NCI-H1417 (cell line): ENCODE measurements at regions not wholly inside any gene's neighbourhood (a gene's known extent, or its start where the extent isn't known, plus 50 kb on each side); places are given as distances from the start of the nearest gene placed in this dataset.
A peak's percentile ranks its signal among the peaks of the same experiment; 100 is the strongest.

Source experiments
- DNase-seq, 3 experiments: peaks; one replicate each; lab custom pipeline; 2025; lab: John Stamatoyannopoulos, UW

DNA sequence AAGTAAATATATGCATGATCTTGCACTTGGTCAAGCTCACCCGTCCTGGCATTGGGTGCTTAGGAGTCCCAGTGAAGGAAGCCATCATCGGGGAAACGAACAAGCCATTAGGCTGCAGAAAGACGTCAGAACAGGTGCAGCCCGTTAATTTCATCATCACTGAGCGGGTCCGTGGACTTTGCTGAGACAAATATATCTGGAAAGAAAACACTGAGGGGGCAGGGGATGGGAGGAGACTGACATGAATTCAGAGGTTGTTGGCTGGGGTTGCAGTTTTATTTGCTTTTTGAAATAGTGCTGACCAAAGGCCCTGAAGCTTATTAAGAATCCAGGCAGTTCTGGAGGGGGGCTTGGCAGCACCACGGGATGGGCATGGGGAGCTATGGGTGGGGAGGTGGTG lies 207.2 kb downstream of the ENGASE start:
- DNase-seq, result peak in 1 of 3 experiments; percentile 22

DNA sequence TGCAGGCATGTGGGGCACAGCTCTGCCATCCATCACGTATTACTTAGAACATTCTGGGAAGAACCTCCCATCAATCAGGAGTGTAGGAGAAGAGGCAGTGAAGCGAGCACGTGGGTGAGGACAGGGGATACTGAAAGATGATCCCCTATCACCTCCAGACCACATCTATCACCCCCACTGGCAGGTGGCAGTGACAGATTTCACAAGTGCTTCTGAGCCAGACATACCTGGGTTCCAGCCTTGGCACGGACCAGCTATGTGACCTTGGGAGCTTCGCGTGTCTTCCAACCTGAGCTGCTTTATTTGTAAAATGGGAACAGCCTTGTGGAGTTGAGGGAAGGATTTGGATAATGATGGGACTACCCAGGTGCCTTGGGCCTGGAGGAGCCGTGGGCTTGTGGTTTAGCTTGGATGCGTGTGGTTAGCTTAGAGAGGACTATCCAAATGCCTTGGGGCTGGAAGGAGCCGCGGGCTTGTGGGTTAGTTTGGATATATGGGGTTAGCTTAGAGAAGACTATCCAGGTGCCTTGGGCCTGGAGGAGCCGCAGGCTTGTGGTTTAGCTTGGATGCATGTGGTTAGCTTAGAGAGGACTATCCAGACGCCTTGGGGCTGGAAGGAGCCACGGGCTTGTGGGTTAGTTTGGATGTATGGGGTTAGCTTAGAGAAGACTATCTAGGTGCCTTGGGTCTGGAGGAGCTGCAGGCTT lies 206.4 kb downstream of the ENGASE start:
- DNase-seq, result peak in 1 of 3 experiments; percentile 82

DNA sequence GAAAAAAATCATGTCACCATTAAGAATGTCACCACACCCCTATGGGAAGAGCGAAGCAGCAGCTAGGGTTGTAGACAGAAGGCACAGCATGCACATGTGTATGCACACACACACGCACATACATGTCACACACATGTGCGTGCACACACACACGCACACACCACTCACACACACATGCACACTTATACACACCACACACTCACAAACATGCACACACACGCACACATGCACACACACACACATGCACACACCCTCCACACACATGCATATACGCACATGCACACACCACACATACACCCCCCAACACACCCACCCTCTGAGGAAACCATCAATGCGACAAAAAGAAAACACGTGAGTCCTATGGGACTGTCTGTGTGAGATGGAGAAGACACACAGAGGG lies 205.4 kb downstream of the ENGASE start:
- DNase-seq, result no peak

DNA sequence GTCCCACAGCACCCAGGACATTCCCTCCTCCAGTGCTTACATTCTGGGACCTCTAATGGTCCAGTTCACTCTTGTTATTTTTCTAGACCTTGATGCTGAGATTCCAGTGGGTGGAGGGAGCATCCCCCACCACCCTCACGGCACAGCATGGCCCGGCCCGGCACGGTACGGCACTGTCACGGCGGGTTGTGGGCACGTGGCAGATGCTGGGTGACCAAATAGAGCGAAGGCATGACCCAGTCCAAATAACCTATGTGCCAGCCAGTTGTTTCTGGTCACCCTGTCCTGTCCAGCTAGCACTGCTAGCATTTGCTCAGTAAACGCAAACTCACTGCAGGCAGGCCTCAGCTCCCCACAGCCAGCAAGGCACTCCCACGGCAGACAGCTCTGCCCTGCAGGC lies 204.7 kb downstream of the ENGASE start:
- DNase-seq, result no peak

DNA sequence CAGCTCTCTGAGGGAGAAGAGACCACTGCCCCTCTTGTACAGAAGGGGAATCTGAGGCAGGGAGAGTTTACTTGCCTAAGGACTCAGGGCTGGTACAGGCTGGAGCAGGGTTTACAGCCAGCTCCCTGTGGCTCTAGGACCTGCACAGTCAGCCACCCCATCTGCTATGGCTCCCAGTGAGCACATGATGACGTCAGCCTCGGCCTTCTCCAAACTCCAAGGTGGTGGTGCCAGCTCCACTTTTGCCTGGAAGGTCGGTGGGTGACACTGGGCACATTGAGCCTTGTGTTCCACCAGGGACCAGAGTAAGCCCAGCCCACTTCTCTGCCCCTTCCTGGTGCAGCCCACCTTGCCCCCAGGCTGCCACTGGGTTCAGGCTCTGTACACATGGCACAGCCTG lies 202.2 kb downstream of the ENGASE start:
- no peak for DNase-seq

DNA sequence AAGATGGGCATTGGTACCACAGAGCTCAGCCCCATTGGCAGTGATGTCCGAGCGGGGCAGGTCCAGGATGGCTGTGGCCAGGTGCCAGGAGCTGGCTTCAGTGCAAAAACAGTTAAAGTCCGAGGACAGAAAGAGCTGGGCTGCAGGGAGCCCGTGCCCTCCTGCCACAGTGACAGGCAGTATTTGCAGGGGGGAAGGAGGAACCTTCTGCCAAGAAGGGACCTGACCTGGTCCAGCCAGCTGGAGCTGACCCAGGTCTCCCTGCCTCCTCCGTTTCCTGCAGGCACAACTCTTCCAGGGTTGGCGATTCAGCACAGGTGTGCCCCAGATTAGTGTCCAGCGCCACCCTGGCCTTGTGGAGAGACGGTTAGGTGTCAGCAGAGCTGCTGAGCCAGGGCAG lies 199.0 kb downstream of the ENGASE start:
- no peak for DNase-seq

DNA sequence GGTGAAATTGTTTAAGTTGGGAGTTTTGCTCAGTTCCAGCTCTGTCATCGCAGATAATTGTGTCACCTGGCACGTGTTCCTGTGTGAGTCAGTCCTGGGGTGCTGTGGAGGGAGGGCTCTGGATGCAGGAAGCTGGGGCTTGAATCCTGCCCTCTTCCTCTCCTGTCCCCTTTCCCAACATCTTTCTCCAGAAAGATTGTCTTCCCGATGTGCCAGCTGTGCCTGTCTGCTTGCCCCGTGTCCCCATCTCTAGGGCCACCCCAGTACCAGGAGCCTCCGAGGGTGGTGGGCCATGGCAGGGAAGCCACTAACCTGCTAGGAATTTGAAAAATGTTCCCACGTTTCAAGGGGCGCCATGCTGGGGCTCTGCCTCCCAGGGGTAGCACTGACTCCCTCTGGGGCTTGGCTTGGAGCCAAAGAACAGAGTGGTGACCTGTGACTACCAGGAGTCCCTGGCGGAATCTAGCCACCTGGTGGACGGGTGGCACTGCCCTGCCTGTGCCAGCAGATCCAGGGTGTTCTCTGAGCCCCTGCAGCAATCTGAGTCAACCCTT lies 198.1 kb downstream of the ENGASE start:
- peak in 2 of 3 experiments; percentile 27 to 64 for DNase-seq

DNA sequence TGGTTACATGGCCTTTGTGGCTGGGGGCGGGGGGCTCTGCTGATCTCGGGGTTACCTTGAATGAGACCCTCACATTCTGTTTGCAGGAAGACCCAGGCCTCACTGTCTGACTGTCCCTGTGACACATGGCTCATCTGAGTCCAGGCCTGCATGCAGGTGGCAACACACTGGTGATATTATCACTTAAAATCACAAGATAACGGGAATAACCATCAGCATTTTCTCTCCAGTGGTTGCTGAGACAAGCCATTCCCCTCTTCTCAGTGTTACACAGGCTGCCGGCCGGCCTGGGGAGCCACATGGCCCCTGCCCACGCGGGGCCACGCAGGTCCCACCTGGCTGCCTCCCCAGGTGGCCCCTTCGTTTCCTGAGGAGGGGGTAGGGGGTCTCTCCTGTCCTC lies 197.6 kb downstream of the ENGASE start:
- DNase-seq, result no peak

DNA sequence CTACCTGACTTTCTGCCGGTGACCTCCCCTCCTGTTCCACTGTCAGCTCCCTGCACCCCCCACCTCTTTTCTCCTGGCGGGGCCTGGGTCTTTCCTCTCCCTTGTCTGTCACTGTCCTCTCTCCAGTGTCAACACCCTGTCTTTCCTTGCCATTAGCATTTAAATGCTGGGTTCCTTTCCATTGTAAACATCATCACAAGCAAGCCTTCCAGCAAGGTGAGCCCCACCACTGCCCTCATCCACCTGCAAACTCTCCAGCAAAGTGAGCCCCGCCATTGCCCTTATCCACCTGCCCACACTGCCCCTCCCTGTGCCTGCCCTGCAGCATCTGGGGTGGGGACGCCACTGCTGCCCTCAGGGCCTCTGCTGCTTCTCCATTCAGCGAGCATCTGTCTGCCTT lies 195.0 kb downstream of the ENGASE start:
- peak in 2 of 3 experiments; percentile 11 to 16 for DNase-seq

DNA sequence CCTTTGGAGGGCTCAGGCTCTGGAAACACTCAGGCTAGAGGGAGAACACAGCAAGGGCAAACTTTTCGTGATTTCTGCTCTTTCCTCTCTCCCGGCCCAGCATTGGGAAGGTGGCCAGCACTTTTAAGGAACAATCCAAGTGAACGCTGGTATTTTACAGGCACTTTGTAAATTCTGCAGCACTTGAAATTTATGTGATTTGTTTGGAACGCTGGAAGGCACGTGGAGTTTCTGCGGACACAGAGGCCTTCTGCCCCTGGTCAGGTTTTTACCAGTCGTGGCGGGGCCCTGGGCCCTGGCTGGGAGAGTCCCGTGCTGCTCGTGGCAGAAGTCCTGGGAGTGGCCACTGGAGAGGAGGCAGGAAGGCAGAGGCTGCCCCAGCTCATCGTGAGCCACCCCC lies 188.6 kb downstream of the ENGASE start:
- DNase-seq, result no peak

DNA sequence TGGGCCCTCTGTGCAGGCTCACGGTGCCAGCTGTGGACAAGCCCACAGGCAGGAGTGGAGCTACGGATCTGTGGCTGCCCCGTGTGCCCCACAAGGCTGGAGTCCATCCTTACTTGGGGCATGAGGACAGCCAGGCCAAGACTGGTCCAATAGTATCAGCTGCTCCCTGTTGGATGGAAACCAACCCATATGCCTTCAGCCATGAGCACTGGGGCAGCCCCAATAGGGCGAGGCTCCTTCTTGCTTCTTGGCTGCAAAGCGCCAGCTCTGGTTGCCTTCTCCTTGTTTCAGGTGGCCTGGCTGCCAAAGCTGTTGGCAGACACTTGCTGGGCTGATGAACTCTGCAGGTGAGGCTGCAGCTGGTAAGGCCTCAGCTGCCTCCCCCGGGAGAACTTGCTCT lies 188.0 kb downstream of the ENGASE start:
- peak in 1 of 3 experiments; percentile 13 for DNase-seq

DNA sequence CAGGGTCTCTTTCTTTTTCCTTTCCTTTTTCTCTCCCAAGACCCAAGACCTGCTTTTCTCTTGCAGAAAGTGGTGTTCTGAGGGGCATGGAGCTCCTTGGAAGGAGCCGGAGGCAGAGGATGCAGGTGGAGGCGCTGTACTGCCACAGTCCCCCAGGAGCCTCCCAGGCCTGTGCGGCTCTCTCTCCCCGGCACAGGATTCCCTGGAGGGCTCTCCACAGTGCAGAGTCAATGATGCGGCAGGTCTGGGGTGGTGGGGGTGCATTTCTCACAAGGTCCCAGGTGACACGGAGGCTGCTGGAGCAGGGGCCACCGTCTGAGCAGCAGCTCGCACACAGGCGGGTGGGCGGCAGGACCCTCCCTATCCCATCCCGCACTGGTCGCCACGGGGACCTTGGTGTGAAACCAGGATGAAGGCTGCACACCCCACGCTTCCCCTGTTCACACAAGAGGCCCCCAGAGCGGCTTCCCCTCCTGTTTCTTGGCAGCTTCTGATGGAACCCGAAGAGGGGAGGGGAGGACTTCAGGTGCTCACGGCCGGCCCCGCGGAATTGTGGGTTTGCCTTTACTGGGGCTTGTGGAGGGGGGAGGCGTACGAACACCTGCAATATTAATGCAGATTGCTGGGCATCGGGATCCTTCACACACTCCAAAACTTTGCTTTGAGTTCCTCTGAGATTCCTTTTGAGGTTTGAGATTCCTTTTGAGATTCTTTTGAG lies 186.9 kb downstream of the ENGASE start:
- DNase-seq, result peak in 1 of 3 experiments; percentile 47

DNA sequence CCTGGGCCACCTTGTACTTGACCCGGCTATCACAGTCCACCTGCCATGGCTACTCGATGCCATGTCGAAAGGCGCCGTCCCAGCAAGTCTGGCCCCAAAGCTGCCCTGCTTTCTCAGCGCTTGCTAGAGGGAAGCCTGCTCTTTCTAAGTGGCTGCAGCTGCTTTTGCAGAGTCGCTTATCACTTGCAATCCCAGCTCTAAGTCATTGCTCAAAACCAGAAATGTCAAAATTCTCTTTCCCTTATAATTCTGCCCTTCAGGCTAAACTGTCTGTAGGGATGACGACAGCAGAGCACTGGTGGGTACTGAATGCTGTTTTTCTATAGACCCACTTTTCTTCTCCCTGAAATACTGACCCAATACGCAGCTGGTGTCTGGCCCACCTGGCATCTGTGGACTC lies 184.2 kb downstream of the ENGASE start:
- DNase-seq, result no peak

DNA sequence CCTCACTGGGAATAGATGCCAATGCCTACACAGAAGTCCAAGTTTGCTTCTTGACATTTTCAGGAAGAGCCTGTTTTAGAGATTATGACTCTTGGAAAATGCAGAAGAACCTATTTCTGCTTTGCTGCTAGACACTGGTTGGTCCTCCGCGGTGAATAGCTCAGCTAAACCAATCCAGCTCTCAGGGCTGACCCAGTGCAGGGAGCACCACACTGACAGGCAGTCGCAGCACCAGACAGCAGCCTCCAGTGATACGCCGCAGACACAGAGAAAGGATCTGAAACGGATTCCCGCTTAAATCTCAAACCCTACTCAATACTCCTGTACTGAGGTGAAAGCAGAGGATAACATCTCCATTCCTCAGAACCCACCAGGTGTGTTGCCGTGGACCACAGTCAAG lies 183.4 kb downstream of the ENGASE start:
- DNase-seq, result no peak

DNA sequence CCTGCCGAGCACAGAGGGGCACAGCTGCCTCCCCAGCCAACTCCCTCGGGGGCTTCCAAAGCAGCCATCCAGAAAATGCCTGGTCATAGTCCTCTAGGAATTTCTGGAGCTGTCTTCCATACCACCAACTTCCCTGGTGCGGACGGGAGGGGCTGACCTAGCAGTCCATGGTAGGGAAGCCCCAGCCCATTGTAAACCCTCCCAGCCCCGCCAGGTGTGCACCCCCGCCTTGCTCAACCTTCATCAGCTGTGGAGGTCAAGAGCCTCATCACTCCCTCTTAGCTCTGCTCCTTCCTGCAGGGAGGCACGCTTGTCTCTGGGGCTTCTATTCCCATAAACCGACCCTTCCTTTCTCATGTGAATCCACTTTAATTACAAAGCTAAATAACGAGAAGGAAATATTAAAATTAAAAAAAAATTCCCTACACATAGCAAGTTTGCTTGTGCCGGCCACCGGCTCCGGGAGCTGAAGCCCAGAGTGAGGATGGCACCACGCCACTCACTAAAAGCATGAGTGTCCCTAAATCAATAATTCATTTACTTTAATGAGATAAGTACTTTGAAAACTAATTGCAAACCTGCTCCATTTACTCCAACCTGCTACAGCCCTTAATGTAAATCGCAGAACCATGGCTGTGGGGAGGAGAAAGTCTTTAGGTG lies 181.4 kb downstream of the ENGASE start:
- DNase-seq, result peak in 1 of 3 experiments; percentile 62

DNA sequence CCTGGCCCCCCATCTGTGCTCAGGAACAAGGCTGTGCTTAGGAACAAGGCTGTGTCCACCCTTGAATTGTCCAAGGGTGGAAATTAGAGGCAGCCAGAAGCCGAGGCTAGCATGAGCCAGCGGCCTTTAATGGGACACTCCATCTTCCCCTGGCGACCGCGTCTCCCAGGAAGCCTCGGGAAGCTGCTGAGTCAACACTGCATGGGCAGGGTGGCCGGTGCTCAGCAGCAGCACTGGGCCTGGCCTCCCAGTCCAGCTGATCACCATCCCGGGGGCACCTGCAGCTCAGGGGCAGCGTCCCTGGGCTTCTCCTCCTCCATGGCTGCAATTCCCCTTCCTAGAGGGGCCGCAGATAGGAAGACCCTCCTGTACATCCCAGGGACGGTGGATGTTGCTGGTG lies 180.8 kb downstream of the ENGASE start:
- DNase-seq, result peak in 1 of 3 experiments; percentile 54

DNA sequence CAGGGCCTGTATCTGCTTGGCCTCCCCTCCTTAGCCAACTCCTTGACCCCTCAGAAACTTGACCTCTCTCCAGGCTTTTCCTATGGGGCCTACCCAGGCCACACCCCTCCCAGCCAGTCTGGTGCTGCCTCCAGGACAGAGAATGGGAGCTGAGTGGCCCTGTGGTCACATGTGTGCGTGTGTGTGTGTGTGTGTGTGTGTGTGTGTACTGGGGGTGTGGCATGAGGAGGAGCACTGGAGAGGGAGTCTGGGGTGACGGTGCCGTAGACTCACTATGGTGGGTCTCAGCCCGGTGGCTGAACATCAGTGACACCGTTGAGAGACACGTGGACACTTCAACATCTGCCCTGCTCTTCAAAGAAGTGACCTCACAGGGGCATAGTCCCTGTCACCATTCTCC lies 180.4 kb downstream of the ENGASE start:
- peak in 1 of 3 experiments; percentile 32 for DNase-seq

DNA sequence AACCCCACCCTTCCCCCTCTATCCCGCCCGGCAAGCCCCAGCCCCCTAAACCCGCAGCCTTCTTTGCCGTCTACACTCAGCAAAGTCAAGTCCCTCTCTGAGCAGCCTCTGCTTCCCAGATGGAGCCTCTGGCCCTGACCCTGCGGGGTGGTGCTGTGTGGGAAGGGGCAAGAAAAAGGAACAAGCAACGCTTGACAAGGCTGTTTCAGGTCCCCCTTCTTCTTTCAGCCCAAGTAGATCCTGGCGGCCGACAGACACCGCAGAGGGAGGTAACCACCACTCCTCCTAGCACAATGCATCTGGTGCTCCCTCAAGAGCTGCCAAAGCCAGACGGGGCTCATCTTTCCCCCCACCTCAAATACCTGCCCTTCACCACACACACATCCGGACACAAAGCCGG lies 178.3 kb downstream of the ENGASE start:
- DNase-seq, result peak in 1 of 3 experiments; percentile 33

DNA sequence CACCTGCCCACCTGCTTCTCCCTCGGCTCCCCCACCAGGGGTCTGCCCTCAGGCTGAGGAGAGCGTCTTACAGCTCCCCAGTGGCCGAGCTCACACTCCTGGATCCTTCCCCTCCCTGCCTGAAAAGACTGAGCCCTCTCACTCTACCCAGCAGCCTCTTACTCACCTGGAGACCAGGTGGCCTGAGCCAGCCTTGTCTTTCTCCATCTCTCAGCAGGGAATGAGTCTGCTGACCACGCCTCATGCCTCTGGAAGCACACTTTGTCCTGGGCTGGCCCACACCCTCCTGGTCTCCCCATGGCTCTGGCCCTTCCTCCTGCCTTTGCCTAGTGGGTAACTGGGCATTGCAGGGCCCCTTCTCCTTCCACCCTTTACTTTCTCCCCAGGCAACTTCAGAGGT lies 177.2 kb downstream of the ENGASE start:
- DNase-seq, result peak in 2 of 3 experiments; percentile 14 to 37

DNA sequence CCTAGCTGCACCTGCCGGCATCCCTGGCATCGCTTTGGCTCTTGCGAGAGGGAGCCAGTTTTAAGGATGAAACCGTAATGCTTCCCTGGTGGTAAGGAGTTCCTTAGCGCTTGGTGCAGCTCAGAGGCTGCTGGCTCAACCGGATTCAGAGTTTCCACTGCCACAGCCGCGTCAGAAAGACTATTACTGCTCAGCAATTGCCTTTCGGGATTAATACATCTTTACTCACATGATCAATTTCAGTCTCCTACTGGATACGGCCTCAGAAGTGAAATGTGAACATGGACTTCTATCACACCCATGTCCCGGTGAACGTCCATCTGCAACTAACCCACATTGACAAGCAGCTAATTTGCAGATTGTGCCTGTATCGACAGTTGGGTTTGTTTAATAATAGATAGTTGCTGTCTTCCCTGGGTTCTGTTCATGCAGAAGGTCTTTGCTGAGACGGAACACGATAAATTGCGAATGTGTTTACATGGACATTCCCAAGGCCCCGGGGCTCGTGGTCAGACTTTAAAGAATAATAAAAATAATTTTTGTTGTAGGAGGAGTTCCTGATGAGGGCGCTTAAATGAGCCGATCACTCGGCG lies 175.4 kb downstream of the ENGASE start:
- no peak for DNase-seq

DNA sequence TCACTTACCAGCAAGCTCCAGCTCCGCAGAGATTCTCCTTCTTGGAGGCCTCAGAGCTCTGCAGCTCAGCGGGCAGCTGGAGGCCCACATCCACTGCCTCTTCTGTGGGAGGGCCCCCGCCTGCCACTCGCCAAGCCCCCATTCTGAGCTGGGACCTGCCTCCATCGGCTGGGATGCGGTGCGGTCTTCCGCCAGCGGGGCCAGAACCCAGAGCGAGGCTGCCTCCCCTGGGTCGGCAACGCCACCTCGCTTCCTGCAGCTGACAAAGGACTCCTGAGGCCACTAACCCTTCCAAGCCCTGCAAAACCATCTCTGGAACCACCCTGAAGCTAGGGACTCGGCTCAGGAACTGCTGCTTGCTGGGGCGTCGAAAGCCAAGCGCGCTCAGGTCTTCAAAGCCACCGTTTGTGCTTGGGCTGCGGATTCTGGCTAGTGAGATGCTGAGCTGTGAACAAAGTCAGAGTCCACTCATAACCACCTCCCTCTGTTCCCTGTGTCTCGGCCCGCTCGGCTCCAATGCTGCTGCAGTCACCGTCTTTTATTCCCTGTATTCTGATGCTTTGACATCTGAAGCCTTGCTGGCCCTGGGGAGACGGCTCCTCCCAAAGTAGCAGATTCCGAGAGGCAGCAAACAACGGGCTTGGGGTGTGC lies 174.3 kb downstream of the ENGASE start:
- DNase-seq, result no peak
